LNCaP clone FGC (cell line): ENCODE measurements at regions not wholly inside any gene's neighbourhood (a gene's known extent, or its start where the extent isn't known, plus 50 kb on each side); places are given as distances from the start of the nearest gene placed in this dataset.
"Not testable (repeated sequence)": the region's sequence is repeated elsewhere in the genome, so short reads cannot be mapped to it uniquely, and the experiment has no call there.

Experiments used
- DNase-seq: peaks from one replicate; pipeline ENCODE4 v3.0.0-alpha.2; 2011; ENCODE audit warnings: low read depth
- H3K4me3 ChIP-seq: 2 replicates; pipeline ENCODE4 v1.5.1; 2011; ENCODE audit warnings: mild to moderate bottlenecking, low read depth, low read length, control low read depth
- TF ChIP-seq, protein P1 (sequence below): IDR thresholded peaks from 2 replicates; pipeline ENCODE4 v1.5.1; 2012; ENCODE audit warnings: mild to moderate bottlenecking; ENCODE audit not compliant: control insufficient read depth, insufficient read depth; ENCODE audit errors: extremely low read depth

DNA sequence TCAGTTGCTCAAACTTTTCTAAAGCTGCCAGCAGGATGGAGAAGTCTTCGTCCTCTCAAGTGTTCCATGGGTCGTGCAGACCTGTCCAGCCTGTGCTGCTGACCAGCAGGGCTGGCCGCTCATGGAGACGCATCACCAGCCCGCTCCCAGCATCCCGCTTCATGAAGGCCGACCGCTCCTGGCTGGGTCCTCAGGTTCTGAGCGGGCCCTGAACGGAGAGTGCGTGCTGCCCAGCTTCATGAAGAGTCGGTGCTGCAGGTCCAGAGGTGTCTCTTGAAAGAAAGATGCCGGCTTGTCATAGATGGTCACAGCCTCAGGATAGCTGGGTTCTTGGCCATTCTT is 75.8 kb upstream of the KCNAB1 start:
- no peak overlapping the region for H3K4me3 ChIP-seq
- TF ChIP-seq, protein P1, sequence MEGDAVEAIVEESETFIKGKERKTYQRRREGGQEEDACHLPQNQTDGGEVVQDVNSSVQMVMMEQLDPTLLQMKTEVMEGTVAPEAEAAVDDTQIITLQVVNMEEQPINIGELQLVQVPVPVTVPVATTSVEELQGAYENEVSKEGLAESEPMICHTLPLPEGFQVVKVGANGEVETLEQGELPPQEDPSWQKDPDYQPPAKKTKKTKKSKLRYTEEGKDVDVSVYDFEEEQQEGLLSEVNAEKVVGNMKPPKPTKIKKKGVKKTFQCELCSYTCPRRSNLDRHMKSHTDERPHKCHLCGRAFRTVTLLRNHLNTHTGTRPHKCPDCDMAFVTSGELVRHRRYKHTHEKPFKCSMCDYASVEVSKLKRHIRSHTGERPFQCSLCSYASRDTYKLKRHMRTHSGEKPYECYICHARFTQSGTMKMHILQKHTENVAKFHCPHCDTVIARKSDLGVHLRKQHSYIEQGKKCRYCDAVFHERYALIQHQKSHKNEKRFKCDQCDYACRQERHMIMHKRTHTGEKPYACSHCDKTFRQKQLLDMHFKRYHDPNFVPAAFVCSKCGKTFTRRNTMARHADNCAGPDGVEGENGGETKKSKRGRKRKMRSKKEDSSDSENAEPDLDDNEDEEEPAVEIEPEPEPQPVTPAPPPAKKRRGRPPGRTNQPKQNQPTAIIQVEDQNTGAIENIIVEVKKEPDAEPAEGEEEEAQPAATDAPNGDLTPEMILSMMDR, result no peak
- DNase-seq, result no peak

- H3K4me3 ChIP-seq, DNase-seq: not testable (repeated sequence)
Observed at GRCh38 chr3:156048483-156048882, 71.9 kb upstream of the KCNAB1 start.

DNA sequence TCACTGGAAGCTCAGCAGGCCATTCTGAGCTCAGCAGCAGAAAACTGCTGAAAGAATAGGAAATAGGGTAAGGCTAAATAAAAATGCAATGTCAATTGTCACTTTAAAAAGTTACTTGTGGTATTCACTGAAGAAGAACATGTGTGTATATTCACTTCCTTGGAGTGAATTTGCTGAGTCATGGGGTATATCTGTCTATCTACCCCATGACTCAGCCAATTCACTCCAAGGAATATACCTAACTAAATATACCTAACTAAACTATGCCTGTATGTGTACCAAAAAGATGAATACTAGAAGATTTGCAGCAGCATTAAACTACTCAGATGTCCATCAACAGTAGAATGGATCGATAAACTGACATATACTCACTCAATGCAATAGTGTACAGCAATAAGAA is 69.5 kb upstream of the KCNAB1 start:
- TF ChIP-seq, protein P1, result no peak
- no peak overlapping the region for H3K4me3 ChIP-seq
- DNase-seq, result no peak

DNA sequence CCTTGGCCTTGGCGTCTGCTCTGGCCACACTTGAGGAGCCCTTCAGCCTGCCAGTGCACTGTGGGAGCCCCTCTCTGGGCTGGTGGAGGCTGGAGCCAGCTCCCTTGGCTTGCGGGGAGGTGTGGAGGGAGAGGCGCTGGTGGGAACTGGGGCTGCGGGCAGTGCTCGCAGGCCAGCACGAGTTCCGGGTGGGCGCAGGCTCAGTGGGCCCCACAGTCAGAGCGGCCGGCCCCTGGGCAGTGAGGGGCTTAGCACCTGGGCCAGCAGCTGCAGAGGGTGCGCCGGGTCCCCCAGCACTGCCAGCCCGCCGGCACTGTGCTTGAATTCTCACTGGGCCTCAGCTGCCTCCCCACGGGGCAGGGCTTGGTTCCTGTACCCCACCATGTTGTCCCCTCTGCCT is 68.7 kb upstream of the KCNAB1 start:
- H3K4me3 ChIP-seq, result no peak overlapping the region
- TF ChIP-seq, protein P1, result no peak
- no peak for DNase-seq

DNA sequence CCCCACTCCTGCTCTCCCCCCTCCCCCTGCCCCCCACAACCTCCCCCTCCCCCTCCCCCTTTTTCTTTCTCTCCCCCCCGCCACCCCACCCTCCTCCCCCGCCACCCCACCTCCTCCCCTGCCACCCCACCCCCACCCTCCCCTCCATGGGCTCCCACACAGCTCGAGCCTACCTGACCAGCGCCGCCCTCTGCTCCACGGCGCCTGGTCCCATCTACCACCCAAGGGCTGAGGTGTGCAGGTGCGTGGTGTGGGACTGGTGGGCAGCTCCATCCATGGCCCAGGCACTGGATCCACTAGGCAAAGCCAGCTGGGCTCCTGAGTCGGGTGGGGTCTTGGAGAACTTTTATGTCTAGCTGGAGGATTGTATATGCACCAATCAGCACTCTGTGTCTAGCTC is 68.3 kb upstream of the KCNAB1 start:
- TF ChIP-seq, protein P1, result no peak
- no peak for DNase-seq
- H3K4me3 ChIP-seq, result no peak overlapping the region

DNA sequence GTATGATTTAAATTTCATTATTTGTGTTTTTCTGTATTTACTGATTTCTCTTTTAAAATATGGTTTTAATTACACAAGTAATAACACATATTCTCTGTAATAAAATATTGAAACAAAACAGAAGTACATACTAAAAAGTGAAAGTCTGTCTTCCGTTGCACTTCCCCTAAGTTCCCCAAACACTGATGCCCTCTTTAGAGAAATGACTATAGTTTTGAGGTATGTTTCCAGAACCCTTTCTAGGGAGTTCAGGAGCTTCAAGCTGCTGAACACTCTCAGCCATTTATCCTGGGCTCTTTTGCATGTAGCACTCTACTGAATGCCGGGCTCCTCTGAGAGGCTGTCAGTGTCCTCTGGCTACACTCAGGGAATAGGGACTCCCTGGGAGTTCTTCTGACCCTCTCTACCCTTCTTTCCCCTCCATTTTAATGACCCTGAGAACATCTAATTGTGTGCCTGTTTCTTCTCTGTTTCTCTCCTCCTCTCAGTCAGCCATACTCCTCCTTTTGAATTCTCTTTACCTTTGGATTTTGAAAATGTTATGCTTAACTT is 60.4 kb upstream of the KCNAB1 start:
- TF ChIP-seq, protein P1, result no peak
- DNase-seq, result no peak
- H3K4me3 ChIP-seq, result no peak overlapping the region

GRCh38 chr3:156068151-156068550 is 52.2 kb upstream of the KCNAB1 start:
- not testable (repeated sequence) for H3K4me3 ChIP-seq, DNase-seq

- TF ChIP-seq, protein P1, result no peak
- no peak overlapping the region for H3K4me3 ChIP-seq
- DNase-seq, result no peak
Observed at GRCh38 chr3:156070028-156070427, 50.4 kb upstream of the KCNAB1 start.
